ENCODE measurements at regions not wholly inside any gene's neighbourhood (a gene's known extent, or its start where the extent isn't known, plus 50 kb on each side); places are given as distances from the start of the nearest gene placed in this dataset.

- TF ChIP-seq GATA2 (IDR thresholded peaks at IDR 0.05; ENCODE audit: low read depth, low read length) (no peak), GATA3 (IDR thresholded peaks at IDR 0.05; ENCODE audit: low read depth, low read length) (no peak)
Measured at GRCh38 chr10:131818510-131819234, 82.1 kb upstream of the PPP2R2D start.

Measured in SH-SY5Y (cell line).